GM21423 (cell line): ENCODE measurements at regions not wholly inside any gene's neighbourhood (a gene's known extent, or its start where the extent isn't known, plus 50 kb on each side); places are given as distances from the start of the nearest gene placed in this dataset.
"Not testable (repeated sequence)": the region's sequence is repeated elsewhere in the genome, so short reads cannot be mapped to it uniquely, and the experiment has no call there.

Source experiments
- ATAC-seq: cut with Tn5 transposase; IDR thresholded peaks from one replicate; pipeline ENCODE4 v1.9.1; 2021; ENCODE audit warnings: mild to moderate bottlenecking, moderate library complexity; ENCODE audit not compliant: unreplicated experiment

- ATAC-seq, result no peak
These were observed 65.6 kb upstream of the MAML3 start for GRCh38 chr4:140219567-140219966.

GRCh38 chr4:140219070-140219469 lies 65.1 kb upstream of the MAML3 start:
- ATAC-seq, result not testable (repeated sequence)

DNA sequence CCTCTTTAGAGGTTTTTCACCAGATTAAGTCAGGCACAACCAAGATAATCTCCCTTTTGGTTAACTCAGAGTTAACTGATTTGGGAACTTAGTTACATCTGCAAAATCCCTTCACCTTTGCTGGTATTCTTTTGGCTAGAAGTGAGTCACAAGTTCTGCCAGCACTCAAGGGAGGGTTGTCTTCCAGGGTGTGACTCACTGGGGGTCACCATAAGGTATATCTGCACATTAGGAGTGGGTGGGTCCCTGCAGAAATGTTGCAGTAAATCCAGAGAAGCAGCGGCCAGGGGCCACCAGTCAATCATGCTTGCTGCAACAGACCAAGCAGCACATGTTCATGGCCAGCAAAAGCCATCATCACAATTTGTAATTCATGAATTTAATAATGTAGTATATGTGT lies 59.8 kb upstream of the MAML3 start:
- ATAC-seq, result no peak

DNA sequence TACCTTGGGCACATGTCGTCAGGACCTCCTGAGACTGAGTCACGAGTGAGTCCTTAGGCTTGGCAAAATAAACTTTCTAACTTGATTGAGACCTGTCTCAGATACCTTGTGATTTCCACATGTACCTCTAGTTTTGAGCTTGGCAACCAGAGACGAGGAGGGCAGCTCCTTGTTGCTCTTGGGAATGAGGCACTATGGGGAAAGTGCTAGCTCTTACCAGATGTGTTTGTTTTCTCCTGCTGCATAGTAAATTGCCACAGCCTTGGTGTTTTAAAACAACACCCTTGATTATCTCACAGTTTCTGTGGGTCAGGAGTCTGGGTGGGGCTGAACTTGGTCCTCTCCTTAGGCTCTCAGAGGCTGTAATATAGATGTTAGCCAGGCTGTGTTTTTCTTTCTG lies 59.1 kb upstream of the MAML3 start:
- no peak for ATAC-seq

- no peak for ATAC-seq
These were observed 58.7 kb upstream of the MAML3 start for GRCh38 chr4:140212646-140213045.

DNA sequence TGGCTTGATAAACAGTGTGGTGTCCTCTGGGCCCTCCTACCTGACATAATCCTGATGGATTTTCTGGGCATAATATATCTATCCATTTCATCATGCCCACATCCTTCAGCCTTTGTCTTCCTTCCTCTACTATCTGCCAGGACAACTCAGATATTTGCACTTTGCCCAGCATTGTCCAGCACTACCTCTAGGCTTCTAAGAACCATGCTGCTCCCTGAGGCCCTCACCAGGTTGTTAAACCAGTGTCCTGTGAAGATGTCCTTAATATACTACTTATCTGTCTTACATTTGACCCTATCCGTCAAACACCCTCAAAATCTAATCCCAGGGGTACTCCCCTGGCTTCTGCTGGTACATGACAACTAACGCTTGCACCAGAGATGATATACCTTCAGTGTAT lies 58.2 kb upstream of the MAML3 start:
- no peak for ATAC-seq

DNA sequence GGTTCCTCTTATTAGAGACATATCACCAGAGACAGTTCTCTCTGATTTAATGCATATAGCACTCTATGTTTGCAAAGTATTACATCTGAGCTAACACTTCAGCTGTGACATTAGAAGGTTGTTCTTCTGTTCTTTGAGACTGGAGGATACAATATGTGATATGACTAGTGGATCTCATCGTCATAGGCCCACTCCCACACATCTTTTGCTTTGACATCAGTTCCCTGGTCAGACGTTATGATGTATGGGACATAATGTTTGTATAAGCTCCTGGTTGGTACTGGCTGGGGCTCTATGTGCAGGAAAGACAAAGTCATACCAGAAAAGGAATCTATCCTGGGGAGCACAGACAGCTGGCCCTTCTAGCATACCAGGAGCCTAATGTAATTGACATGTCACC lies 57.7 kb upstream of the MAML3 start:
- no peak for ATAC-seq

GRCh38 chr4:140211161-140211560 lies 57.2 kb upstream of the MAML3 start:
- ATAC-seq, result no peak

GRCh38 chr4:140208921-140209320 lies 54.9 kb upstream of the MAML3 start:
- no peak for ATAC-seq
